Caco-2 (cell line): ENCODE measurements at regions not wholly inside any gene's neighbourhood (a gene's known extent, or its start where the extent isn't known, plus 50 kb on each side); places are given as distances from the start of the nearest gene placed in this dataset.

Experiments
- BruUV-seq: library from RNA; stranded (reverse); fragments of 400-500 nt; replicated peaks from 2 replicates; lab custom pipeline; 2021; lab: Mats Ljungman, UMichigan
- CTCF ChIA-PET: fragments of 300-600 bp; sonication (Branson Sonifier 250); formaldehyde crosslinking; loops from one replicate; lab custom pipeline; 2022; ENCODE audit warnings: antibody characterized with exemption; lab: Charles Lee
- POLR2A ChIA-PET: fragments of 300-600 bp; sonication (Branson Sonifier 250); formaldehyde crosslinking; loops from one replicate; lab custom pipeline; 2022; ENCODE audit warnings: antibody characterized with exemption; lab: Charles Lee
- DNase-seq, 2 experiments: peaks; one replicate each; pipeline versions ENCODE4 v3.0.0 to v3.0.0-alpha.2; 2020 to 2022
- H3K27me3 ChIP-seq: replicated peaks from 2 replicates; pipeline ENCODE4 v1.6.0; 2011; ENCODE audit warnings: low read length; ENCODE audit not compliant: control insufficient read depth, insufficient read depth
- H3K36me3 ChIP-seq: 2 replicates; pipeline ENCODE4 v1.5.1; 2011; ENCODE audit warnings: low read length; ENCODE audit not compliant: control insufficient read depth, insufficient read depth
- H3K4me1 ChIP-seq: fragments of 250-450 bp; sonication (Bioruptor Pico); 2 replicates; pipeline ENCODE4 v1.5.1; 2020; ENCODE audit warnings: mild to moderate bottlenecking
- H3K4me3 ChIP-seq: 2 replicates; pipeline ENCODE4 v1.5.1; 2011; ENCODE audit warnings: low read depth, mild to moderate bottlenecking, control low read depth, low read length
- H3K9me3 ChIP-seq: fragments of 250-450 bp; sonication (Bioruptor Pico); 2 replicates; pipeline ENCODE4 v1.5.1; 2020; ENCODE audit warnings: mild to moderate bottlenecking, moderate library complexity
- H3K27ac Mint-ChIP-seq: one replicate; pipeline ENCODE4 v1.8.0; 2022; ENCODE audit warnings: mixed read lengths; ENCODE audit not compliant: unreplicated experiment
- H3K27me3 Mint-ChIP-seq: one replicate; pipeline ENCODE4 v1.8.0; 2022; ENCODE audit warnings: mixed read lengths; ENCODE audit not compliant: insufficient read depth, unreplicated experiment
- H3K36me3 Mint-ChIP-seq: one replicate; pipeline ENCODE4 v1.8.0; 2022; ENCODE audit warnings: mild to moderate bottlenecking, mixed read lengths; ENCODE audit not compliant: insufficient read depth, unreplicated experiment
- H3K4me1 Mint-ChIP-seq: one replicate; pipeline ENCODE4 v1.8.0; 2022; ENCODE audit warnings: low read depth, mixed read lengths; ENCODE audit not compliant: unreplicated experiment
- H3K4me3 Mint-ChIP-seq: one replicate; pipeline ENCODE4 v1.8.0; 2022; ENCODE audit warnings: mild to moderate bottlenecking, moderate library complexity, mixed read lengths; ENCODE audit not compliant: unreplicated experiment
- H3K9me3 Mint-ChIP-seq: one replicate; pipeline ENCODE4 v1.8.0; 2022; ENCODE audit warnings: mixed read lengths; ENCODE audit not compliant: unreplicated experiment
- CTCF ChIP-seq, 2 experiments: fragments of 200-600 bp in 1 of 2; IDR thresholded peaks; 1 replicate in 1 of 2; 2 replicates in 1 of 2; pipeline versions ENCODE4 v1.5.1 to v1.8.0; 2011 to 2022; ENCODE audit warnings: antibody characterized with exemption in 1 of 2, control low read depth in 1 of 2, inconsistent platforms in 1 of 2, low read depth in 1 of 2, low read length in 1 of 2, mild to moderate bottlenecking in 1 of 2, moderate library complexity in 1 of 2; ENCODE audit not compliant: insufficient read depth in 1 of 2, severe bottlenecking in 1 of 2, unreplicated experiment in 1 of 2
- intact Hi-C: fragments of 100-400 bp; cut with micrococcal nuclease; formaldehyde crosslinking; loops from one replicate; pipeline ENCODE4 v1.10.0; 2022; ENCODE audit not compliant: unreplicated experiment

- intact Hi-C loops: no loop called here
- Histone ChIP-seq H3K9me3 (0 out of 2 replicates have a peak, but pooled peaks cover 3% of the 10 kb centered on the region), H3K36me3 (no peaks in the 10 kb centered on the region), H3K27me3 (no peaks in the 10 kb centered on the region), H3K4me1 (peaks cover 6% of the 10 kb centered on the region), H3K4me3 (no peak overlapping the region)
- Mint-ChIP-seq H3K4me3 (no peak overlapping the region), H3K36me3 (no peaks in the 10 kb centered on the region), H3K27ac (no peak overlapping the region), H3K4me1 (peaks cover 7% of the 10 kb centered on the region), H3K27me3 (no peaks in the 10 kb centered on the region), H3K9me3 (no peaks in the 10 kb centered on the region)
- CTCF ChIA-PET: no interaction called here
- BruUV-seq: no TSS peak
- no peak for TF ChIP-seq CTCF (IDR thresholded peaks at IDR 0.05; ENCODE audit: insufficient read depth in 1 of 2, low read depth in 1 of 2, low read length in 1 of 2, severe bottlenecking in 1 of 2, unreplicated experiment in 1 of 2)
- POLR2A ChIA-PET: no interaction called here
- no peak for DNase-seq
Observed at GRCh38 chr2:215526341-215526740, 90.5 kb upstream of the FN1 start.

GRCh38 chr2:215522237-215522636, 86.4 kb upstream of the FN1 start:
- no peak for TF ChIP-seq CTCF (IDR thresholded peaks at IDR 0.05; ENCODE audit: insufficient read depth in 1 of 2, low read depth in 1 of 2, low read length in 1 of 2, severe bottlenecking in 1 of 2, unreplicated experiment in 1 of 2)
- no peak overlapping the region for H3K27ac Mint-ChIP-seq
- H3K36me3 ChIP-seq: no peaks in the 10 kb centered on the region
- BruUV-seq: no TSS peak
- ChIA-PET CTCF (no interaction called here), POLR2A (no interaction called here)
- no peaks in the 10 kb centered on the region for H3K9me3 Mint-ChIP-seq
- H3K36me3 Mint-ChIP-seq: no peaks in the 10 kb centered on the region
- H3K9me3 ChIP-seq: 0 out of 2 replicates have a peak, but pooled peaks cover 3% of the 10 kb centered on the region
- no peak for DNase-seq
- H3K4me3 Mint-ChIP-seq: no peak overlapping the region
- H3K27me3 ChIP-seq: no peaks in the 10 kb centered on the region
- intact Hi-C loops: no loop called here
- no peaks in the 10 kb centered on the region for H3K4me1 Mint-ChIP-seq
- H3K4me3 ChIP-seq: no peak overlapping the region
- H3K27me3 Mint-ChIP-seq: no peaks in the 10 kb centered on the region
- H3K4me1 ChIP-seq: no peaks in the 10 kb centered on the region

GRCh38 chr2:215521031-215521430, 85.2 kb upstream of the FN1 start:
- intact Hi-C loops: no loop called here
- H3K36me3 ChIP-seq: no peaks in the 10 kb centered on the region

More at GRCh38 chr2:215521031-215521430, 85.2 kb upstream of the FN1 start:
- Mint-ChIP-seq H3K27me3 (no peaks in the 10 kb centered on the region), H3K36me3 (no peaks in the 10 kb centered on the region), H3K4me3 (no peak overlapping the region), H3K4me1 (no peaks in the 10 kb centered on the region), H3K27ac (no peak overlapping the region), H3K9me3 (no peaks in the 10 kb centered on the region)
- no TSS peak for BruUV-seq
- H3K4me3 ChIP-seq: no peak overlapping the region
- ChIA-PET CTCF (no interaction called here), POLR2A (no interaction called here)
- no peak for TF ChIP-seq CTCF (IDR thresholded peaks at IDR 0.05; ENCODE audit: insufficient read depth in 1 of 2, low read depth in 1 of 2, low read length in 1 of 2, severe bottlenecking in 1 of 2, unreplicated experiment in 1 of 2)
- H3K4me1 ChIP-seq: no peaks in the 10 kb centered on the region
- H3K9me3 ChIP-seq: 0 out of 2 replicates have a peak, but pooled peaks cover 3% of the 10 kb centered on the region
- H3K27me3 ChIP-seq: no peaks in the 10 kb centered on the region
- no peak for DNase-seq
